MM.1S (cell line): ENCODE measurements at regions not wholly inside any gene's neighbourhood (a gene's known extent, or its start where the extent isn't known, plus 50 kb on each side); places are given as distances from the start of the nearest gene placed in this dataset.

Source experiments
- DNase-seq: peaks from one replicate; pipeline ENCODE4 v3.0.0-alpha.2; 2015
- H2AFZ ChIP-seq: fragments of 300-600 bp; sonication (generic); 2 replicates; pipeline ENCODE4 v1.6.0; 2016; ENCODE audit warnings: antibody characterized with exemption, low read length
- H3F3A ChIP-seq: fragments of 300-600 bp; sonication (generic); 2 replicates; pipeline ENCODE4 v1.6.1; 2016; ENCODE audit warnings: mild to moderate bottlenecking, antibody characterized with exemption, low read length, moderate library complexity, mixed read lengths; ENCODE audit not compliant: insufficient read depth
- H3K27ac ChIP-seq: fragments of 300-600 bp; sonication (generic); 2 replicates; pipeline ENCODE4 v1.5.1; 2016; ENCODE audit warnings: mild to moderate bottlenecking, low read length
- H3K27me3 ChIP-seq: fragments of 300-600 bp; sonication (generic); replicated peaks from 2 replicates; pipeline ENCODE4 v1.6.0; 2016; ENCODE audit warnings: low read length; ENCODE audit not compliant: insufficient read depth
- H3K36me3 ChIP-seq: fragments of 300-600 bp; sonication (generic); replicated peaks from 2 replicates; pipeline ENCODE4 v1.6.1; 2016; ENCODE audit warnings: mild to moderate bottlenecking, low read length, mixed read lengths; ENCODE audit not compliant: insufficient read depth
- H3K4me1 ChIP-seq: fragments of 300-600 bp; sonication (generic); 2 replicates; pipeline ENCODE4 v1.6.1; 2016; ENCODE audit warnings: low read length, mixed read lengths
- H3K4me2 ChIP-seq: fragments of 300-600 bp; sonication (generic); 2 replicates; pipeline ENCODE4 v1.6.0; 2016; ENCODE audit warnings: low read depth, low read length
- H3K4me3 ChIP-seq: fragments of 300-600 bp; sonication (generic); 2 replicates; pipeline ENCODE4 v1.5.1; 2016; ENCODE audit warnings: low read length, mixed read lengths
- H3K79me2 ChIP-seq: fragments of 300-600 bp; sonication (generic); 2 replicates; pipeline ENCODE4 v1.6.1; 2016; ENCODE audit warnings: mixed run types, low read length, mixed read lengths
- H3K9ac ChIP-seq: fragments of 300-600 bp; sonication (generic); 2 replicates; pipeline ENCODE4 v1.6.1; 2016; ENCODE audit warnings: low read length, mixed read lengths
- H3K9me2 ChIP-seq: fragments of 300-600 bp; sonication (generic); replicated peaks from 2 replicates; pipeline ENCODE4 v1.6.1; 2016; ENCODE audit warnings: mild to moderate bottlenecking, low read length, mixed read lengths; ENCODE audit not compliant: insufficient read depth
- H3K9me3 ChIP-seq: fragments of 300-600 bp; sonication (generic); replicated peaks from 2 replicates; pipeline ENCODE4 v1.6.1; 2016; ENCODE audit warnings: mild to moderate bottlenecking, low read length, mixed read lengths; ENCODE audit not compliant: insufficient read depth
- H4K20me1 ChIP-seq: fragments of 300-600 bp; sonication (generic); 2 replicates; pipeline ENCODE4 v1.6.1; 2016; ENCODE audit warnings: mild to moderate bottlenecking, low read length, moderate library complexity, mixed read lengths; ENCODE audit not compliant: insufficient read depth
- CTCF ChIP-seq: fragments of 300-600 bp; sonication (generic); IDR thresholded peaks from 2 replicates; pipeline ENCODE4 v1.5.1; 2016; ENCODE audit warnings: antibody characterized with exemption, low read length, mixed read lengths
- EZH2 ChIP-seq: fragments of 300-600 bp; sonication (generic); optimal IDR thresholded peaks from 2 replicates; pipeline ENCODE3; 2017; ENCODE audit warnings: low read depth, mild to moderate bottlenecking, antibody characterized with exemption, low read length, mixed read lengths
- EZH2phosphoT487 ChIP-seq: fragments of 300-600 bp; sonication (generic); IDR thresholded peaks from 2 replicates; pipeline ENCODE4 v1.6.1; 2018; ENCODE audit warnings: antibody characterized with exemption, low read length

GRCh38 chr3:17994167-17994566 lies 251.7 kb upstream of the TBC1D5 start:
- Histone ChIP-seq H3F3A (no peaks in the 10 kb centered on the region), H3K36me3 (no peaks in the 10 kb centered on the region), H3K4me1 (no peaks in the 10 kb centered on the region), H3K4me3 (no peak overlapping the region), H3K4me2 (no peak overlapping the region), H3K79me2 (no peaks in the 10 kb centered on the region), H3K9me3 (no peaks in the 10 kb centered on the region), H4K20me1 (no peaks in the 10 kb centered on the region), H3K9ac (no peak overlapping the region), H3K27me3 (no peaks in the 10 kb centered on the region), H2AFZ (no peak overlapping the region), H3K27ac (no peak overlapping the region), H3K9me2 (no peaks in the 10 kb centered on the region)
- TF ChIP-seq CTCF (no peak), EZH2phosphoT487 (no peak)
- DNase-seq = no peak

- H3K79me2 ChIP-seq = no peaks in the 10 kb centered on the region
- no peaks in the 10 kb centered on the region for H3K4me1 ChIP-seq
- TF ChIP-seq EZH2phosphoT487 (no peak), CTCF (no peak), EZH2 (no peak)
- H3K27ac ChIP-seq = no peak overlapping the region
- H3K9me2 ChIP-seq = no peaks in the 10 kb centered on the region
- H2AFZ ChIP-seq = no peak overlapping the region
- H3K4me3 ChIP-seq = no peak overlapping the region
- no peaks in the 10 kb centered on the region for H3K27me3 ChIP-seq
- no peak overlapping the region for H3K4me2 ChIP-seq
- no peak for DNase-seq
- H3K36me3 ChIP-seq = no peaks in the 10 kb centered on the region
- no peaks in the 10 kb centered on the region for H4K20me1 ChIP-seq
- H3K9me3 ChIP-seq = no peaks in the 10 kb centered on the region
- no peaks in the 10 kb centered on the region for H3F3A ChIP-seq
- H3K9ac ChIP-seq = no peak overlapping the region
These were observed 248.0 kb upstream of the TBC1D5 start for GRCh38 chr3:17990390-17990789.

- no peaks in the 10 kb centered on the region for H3K36me3 ChIP-seq
- TF ChIP-seq EZH2phosphoT487 = no peak
- no peak for TF ChIP-seq EZH2
- TF ChIP-seq CTCF = no peak
- H3K9me2 ChIP-seq = no peaks in the 10 kb centered on the region
- H3K4me2 ChIP-seq = no peak overlapping the region
- H3K9me3 ChIP-seq = no peaks in the 10 kb centered on the region
- no peaks in the 10 kb centered on the region for H3K27me3 ChIP-seq
- H3K9ac ChIP-seq = no peak overlapping the region
- no peaks in the 10 kb centered on the region for H4K20me1 ChIP-seq
- H3K27ac ChIP-seq = no peak overlapping the region
- H2AFZ ChIP-seq = no peak overlapping the region
- no peaks in the 10 kb centered on the region for H3F3A ChIP-seq
- H3K79me2 ChIP-seq = no peaks in the 10 kb centered on the region
- no peaks in the 10 kb centered on the region for H3K4me1 ChIP-seq
- no peak overlapping the region for H3K4me3 ChIP-seq
- DNase-seq = no peak
These were observed 244.0 kb upstream of the TBC1D5 start for GRCh38 chr3:17986348-17986816.
